ENCODE measurements at regions not wholly inside any gene's neighbourhood (a gene's known extent, or its start where the extent isn't known, plus 50 kb on each side); places are given as distances from the start of the nearest gene placed in this dataset.
"Not testable (repeated sequence)": the region's sequence is repeated elsewhere in the genome, so short reads cannot be mapped to it uniquely, and the experiment has no call there.

DNA sequence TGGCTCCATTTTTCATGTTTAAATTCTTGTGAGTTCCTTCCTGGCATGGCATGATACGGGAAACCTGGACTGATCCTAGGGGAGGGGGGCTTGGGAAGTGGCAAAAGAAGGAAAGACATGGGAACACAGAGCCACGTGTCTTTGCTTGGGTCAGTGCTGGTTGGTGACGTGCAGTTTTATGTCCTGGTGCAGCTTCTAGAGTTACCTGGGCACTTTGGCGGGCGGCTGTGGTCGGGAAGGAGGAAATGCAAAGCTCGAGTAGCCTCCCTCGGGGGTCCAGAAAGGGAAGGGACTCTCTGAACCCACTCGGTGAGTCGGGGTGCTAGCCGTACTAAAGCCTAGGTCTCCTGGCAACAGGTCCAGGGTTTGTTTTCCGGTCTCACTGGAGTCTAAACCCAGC, 94.6 kb downstream of the APOB start:
- in situ Hi-C loops (cut with HindIII; ENCODE audit: low pct_unique_long_range_greater_than_20kb, low sequenced_read_pairs), result no loop called here
- DNase-seq (ENCODE audit: low read depth), result no peak

- in situ Hi-C loops (cut with HindIII; ENCODE audit: low pct_unique_long_range_greater_than_20kb, low sequenced_read_pairs), result no loop called here
- no peak for DNase-seq (ENCODE audit: low read depth)
These were observed 97.4 kb downstream of the APOB start for GRCh38 chr2:20946468-20946867.

DNA sequence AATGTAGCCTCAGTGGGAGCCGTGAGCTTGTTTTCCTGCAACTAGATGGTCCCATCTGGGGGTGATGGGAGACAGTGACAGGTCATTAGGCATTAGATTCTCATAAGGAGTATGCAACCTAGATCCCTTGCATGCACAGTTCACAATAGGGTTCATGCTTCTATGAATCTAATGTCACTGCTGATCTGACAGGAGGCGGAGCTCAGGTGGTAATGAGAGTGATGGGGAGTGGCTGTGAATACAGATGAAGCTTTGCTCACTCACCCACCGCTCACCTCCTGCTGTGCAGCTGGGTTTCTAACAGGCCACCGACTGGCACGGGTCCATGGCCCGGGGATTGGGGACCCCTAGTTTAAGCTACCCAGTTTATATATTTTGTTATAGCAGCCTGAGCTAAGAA, 100.2 kb downstream of the APOB start:
- DNase-seq (ENCODE audit: low read depth); in situ Hi-C loops (cut with HindIII; ENCODE audit: low pct_unique_long_range_greater_than_20kb, low sequenced_read_pairs): not testable (repeated sequence)

GRCh38 chr2:20942646-20943125, 101.2 kb downstream of the APOB start:
- in situ Hi-C loops (cut with HindIII; ENCODE audit: low pct_unique_long_range_greater_than_20kb, low sequenced_read_pairs), result no loop called here
- no peak for DNase-seq (ENCODE audit: low read depth)

DNA sequence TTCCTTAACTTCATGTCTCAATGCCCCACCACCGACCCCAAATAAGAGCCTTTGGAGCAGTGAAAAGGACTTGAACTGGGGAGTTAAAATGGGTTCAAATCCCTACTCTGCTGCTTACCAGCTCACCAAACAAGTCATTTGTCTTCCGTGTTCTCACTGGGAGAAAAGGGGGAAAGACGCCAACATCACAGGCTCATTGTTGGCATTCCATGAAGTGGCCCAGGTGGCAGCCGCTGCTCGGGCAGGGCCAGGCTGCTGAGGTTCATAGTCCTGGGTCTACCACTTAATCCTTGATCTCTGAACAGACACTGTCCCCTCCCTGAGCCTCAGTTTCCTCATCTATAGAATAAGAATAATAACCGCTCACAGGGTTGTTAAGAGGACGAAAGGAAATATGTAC, 103.0 kb downstream of the APOB start:
- in situ Hi-C loops (cut with HindIII; ENCODE audit: low pct_unique_long_range_greater_than_20kb, low sequenced_read_pairs), result no loop called here
- no peak for DNase-seq (ENCODE audit: low read depth)

GRCh38 chr2:20939931-20940795, 103.7 kb downstream of the APOB start:
- in situ Hi-C loops (cut with HindIII; ENCODE audit: low pct_unique_long_range_greater_than_20kb, low sequenced_read_pairs), result no loop called here

DNA sequence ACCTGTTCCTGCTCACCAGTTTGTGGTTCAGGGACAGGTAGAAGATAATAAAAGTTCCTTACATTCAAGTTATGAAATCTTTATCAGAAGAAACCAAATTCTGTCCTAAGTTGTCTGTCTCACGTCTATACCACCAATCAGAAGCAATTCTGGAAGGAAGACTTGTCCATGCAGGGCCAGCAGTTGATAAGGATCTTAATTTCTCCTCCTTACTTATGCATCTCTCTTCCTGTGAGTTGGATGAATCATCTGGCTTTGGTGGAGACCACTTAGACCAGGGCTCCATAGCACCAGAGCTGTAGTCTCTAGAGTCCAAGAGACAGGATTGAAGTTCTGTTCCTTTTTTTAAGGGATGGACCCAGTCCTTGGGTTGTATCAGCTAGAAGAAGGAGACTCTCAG, 106.5 kb downstream of the APOB start:
- DNase-seq (ENCODE audit: low read depth), result no peak
- in situ Hi-C loops (cut with HindIII; ENCODE audit: low pct_unique_long_range_greater_than_20kb, low sequenced_read_pairs), result no loop called here

More at GRCh38 chr2:20939931-20940795, 103.7 kb downstream of the APOB start:
- DNase-seq (ENCODE audit: low read depth), result no peak

DNA sequence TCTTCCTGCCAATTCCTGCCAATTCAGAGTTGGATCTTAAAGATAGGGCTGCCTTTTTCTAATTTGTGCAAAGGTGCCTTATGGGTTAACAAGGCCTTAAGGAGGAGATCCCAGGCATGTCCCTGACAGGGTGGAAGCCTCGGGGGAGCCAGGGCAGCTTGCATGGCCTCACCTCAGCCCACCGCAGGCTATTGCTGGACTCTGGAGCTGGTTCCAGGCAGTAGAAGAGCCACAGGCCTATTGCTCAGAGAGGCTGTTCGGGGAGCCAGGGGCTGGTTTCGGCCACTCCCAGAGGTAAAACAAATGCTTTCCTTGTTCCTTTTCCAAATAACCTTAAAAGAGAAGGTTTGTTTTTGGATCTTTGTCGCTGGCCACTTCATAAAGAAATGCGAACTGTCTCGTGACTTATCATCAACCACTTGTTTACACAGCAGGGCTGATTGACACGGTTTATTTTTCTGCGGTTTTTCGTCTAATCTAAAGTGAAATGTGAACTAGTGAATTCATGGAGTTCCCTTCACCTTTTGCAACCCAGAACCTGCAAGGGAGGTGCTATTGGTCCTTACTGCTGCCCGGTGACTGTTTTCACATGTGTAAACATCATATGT, 108.6 kb downstream of the APOB start:
- in situ Hi-C loops (cut with HindIII; ENCODE audit: low pct_unique_long_range_greater_than_20kb, low sequenced_read_pairs), result no loop called here
- no peak for DNase-seq (ENCODE audit: low read depth)

GRCh38 chr2:20934236-20934635, 109.6 kb downstream of the APOB start:
- in situ Hi-C loops (cut with HindIII; ENCODE audit: low pct_unique_long_range_greater_than_20kb, low sequenced_read_pairs), result no loop called here
- no peak for DNase-seq (ENCODE audit: low read depth)

- DNase-seq (ENCODE audit: low read depth), result no peak
- in situ Hi-C loops (cut with HindIII; ENCODE audit: low pct_unique_long_range_greater_than_20kb, low sequenced_read_pairs), result no loop called here
These were observed 110.2 kb downstream of the APOB start for GRCh38 chr2:20933714-20934113.

GRCh38 chr2:20931346-20931745, 108.4 kb upstream of the LDAH start:
- in situ Hi-C loops (cut with HindIII; ENCODE audit: low pct_unique_long_range_greater_than_20kb, low sequenced_read_pairs), result no loop called here
- no peak for DNase-seq (ENCODE audit: low read depth)

DNA sequence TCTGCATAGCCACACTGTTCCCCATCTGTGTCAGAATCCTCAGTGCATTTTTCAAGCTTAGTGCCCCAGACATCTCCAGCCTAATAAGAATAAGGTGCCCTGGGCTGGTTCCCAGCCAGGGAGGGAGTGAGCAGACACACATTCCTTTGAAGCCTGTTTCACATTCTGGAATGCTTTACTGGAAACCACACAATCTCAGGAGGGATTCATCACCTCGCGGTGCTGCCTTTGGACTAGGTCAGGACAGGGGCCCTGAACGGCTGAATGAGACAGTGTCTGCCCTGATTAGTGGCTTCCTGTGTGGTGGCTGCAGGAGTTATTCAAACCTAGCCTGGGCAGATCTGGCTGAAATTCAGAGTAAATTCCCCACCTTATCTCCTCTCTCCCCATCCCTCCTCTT, 108.0 kb upstream of the LDAH start:
- in situ Hi-C loops (cut with HindIII; ENCODE audit: low pct_unique_long_range_greater_than_20kb, low sequenced_read_pairs), result no loop called here
- DNase-seq (ENCODE audit: low read depth), result no peak

GRCh38 chr2:20929721-20930120, 106.8 kb upstream of the LDAH start:
- no peak for DNase-seq (ENCODE audit: low read depth)
- in situ Hi-C loops (cut with HindIII; ENCODE audit: low pct_unique_long_range_greater_than_20kb, low sequenced_read_pairs), result no loop called here

GRCh38 chr2:20928617-20929016, 105.7 kb upstream of the LDAH start:
- in situ Hi-C loops (cut with HindIII; ENCODE audit: low pct_unique_long_range_greater_than_20kb, low sequenced_read_pairs), result no loop called here
- DNase-seq (ENCODE audit: low read depth), result no peak

DNA sequence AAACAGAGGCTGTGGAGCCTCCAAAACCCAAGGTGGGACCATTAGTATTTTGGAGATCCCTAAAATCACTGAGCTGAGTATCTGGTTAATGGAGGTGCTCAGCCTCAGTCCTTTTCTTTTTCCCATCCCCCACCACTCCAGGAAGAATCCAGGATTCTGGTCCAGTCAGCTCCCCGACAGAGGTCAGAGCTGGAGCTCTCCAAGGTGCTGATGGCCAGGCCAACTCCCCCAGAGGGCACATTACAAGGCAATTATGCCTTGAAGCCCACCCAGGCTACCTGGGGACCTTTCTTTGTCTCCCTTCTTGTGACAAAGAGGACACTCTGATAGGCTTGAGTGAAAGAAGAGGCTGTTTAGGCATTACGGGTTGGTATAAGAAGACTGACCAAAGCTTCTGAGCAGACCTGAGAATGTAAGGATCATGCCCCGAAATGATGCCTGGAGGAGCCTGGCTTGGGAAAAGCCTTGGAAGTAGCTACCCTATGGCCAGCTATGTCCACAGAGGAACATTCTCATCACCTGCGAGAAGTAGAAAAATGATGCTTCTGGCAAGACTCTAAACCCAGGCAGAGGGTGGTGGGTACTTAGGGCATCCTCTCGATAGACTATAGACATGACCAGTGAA, 102.5 kb upstream of the LDAH start:
- peak; percentile 16 for DNase-seq (ENCODE audit: low read depth)

GRCh38 chr2:20919297-20919800, 96.4 kb upstream of the LDAH start:
- in situ Hi-C loops (cut with HindIII; ENCODE audit: low pct_unique_long_range_greater_than_20kb, low sequenced_read_pairs), result no loop called here
- DNase-seq (ENCODE audit: low read depth), result no peak

More for the DNA sequence above, 102.5 kb upstream of the LDAH start:
- in situ Hi-C loops (cut with HindIII; ENCODE audit: low pct_unique_long_range_greater_than_20kb, low sequenced_read_pairs), result no loop called here

GRCh38 chr2:20917719-20918572, 95.0 kb upstream of the LDAH start:
- in situ Hi-C loops (cut with HindIII; ENCODE audit: low pct_unique_long_range_greater_than_20kb, low sequenced_read_pairs), result no loop called here
- no peak for DNase-seq (ENCODE audit: low read depth)

DNA sequence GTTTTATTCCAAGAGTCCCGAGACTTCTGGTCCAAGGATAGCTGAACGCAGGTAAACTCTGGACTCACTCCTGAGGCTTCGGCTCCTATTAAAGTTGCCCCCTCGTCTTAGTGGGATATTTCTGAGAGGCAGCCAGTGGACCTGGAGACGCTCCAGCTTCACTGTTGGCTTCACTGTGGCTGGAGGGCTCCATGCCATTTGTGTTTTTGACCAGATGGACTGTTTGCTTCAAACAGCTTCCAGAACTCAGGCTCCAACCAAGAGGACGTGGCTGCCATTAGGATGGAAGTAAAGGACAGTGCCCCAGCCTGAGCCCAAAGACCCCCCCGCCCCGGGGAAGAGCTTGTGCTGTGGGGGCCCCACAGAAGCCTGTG, 94.4 kb upstream of the LDAH start:
- in situ Hi-C loops (cut with HindIII; ENCODE audit: low pct_unique_long_range_greater_than_20kb, low sequenced_read_pairs), result no loop called here
- DNase-seq (ENCODE audit: low read depth), result no peak

Data from Caki2 (cell line).